ENCODE measurements at regions not wholly inside any gene's neighbourhood (a gene's known extent, or its start where the extent isn't known, plus 50 kb on each side); places are given as distances from the start of the nearest gene placed in this dataset.

GRCh38 chr2:88331239-88331638 lies 121.3 kb downstream of the FOXI3 start:
- no peak overlapping the region for H3K9ac ChIP-seq (ENCODE audit: low read length)
- H3K79me2 ChIP-seq (replicated peaks; ENCODE audit: insufficient read depth, low read length), result no peaks in the 10 kb centered on the region
- no peaks in the 10 kb centered on the region for H3K9me2 ChIP-seq (ENCODE audit: insufficient read depth, low read length)
- no peaks in the 10 kb centered on the region for H3K36me3 ChIP-seq (ENCODE audit: insufficient read depth, low read length)
- no peak overlapping the region for H2AFZ ChIP-seq (ENCODE audit: low read depth, low read length)
- no peaks in the 10 kb centered on the region for H4K20me1 ChIP-seq (ENCODE audit: insufficient read depth)
- no peak overlapping the region for H3K27ac ChIP-seq (ENCODE audit: low read length)
- no peaks in the 10 kb centered on the region for H3K27me3 ChIP-seq (ENCODE audit: insufficient read depth, low read depth, low read length)
- no peak for TF ChIP-seq MXI1 (conservative IDR thresholded peaks at IDR 0.05; ENCODE audit: poor library complexity, severe bottlenecking)
- TF ChIP-seq RAD21 (conservative IDR thresholded peaks at IDR 0.05), result no peak
- no peak for TF ChIP-seq SMC3 (conservative IDR thresholded peaks at IDR 0.05; ENCODE audit: poor library complexity)
- no peak for TF ChIP-seq EP300 (conservative IDR thresholded peaks at IDR 0.05; ENCODE audit: poor library complexity, severe bottlenecking)
- no peak for TF ChIP-seq EZH2 (IDR thresholded peaks at IDR 0.05; ENCODE audit: borderline replicate concordance, insufficient read depth, low read length, poor library complexity, severe bottlenecking)
- TF ChIP-seq POLR2AphosphoS5 (IDR thresholded peaks at IDR 0.05), result no peak
- TF ChIP-seq TAF1 (IDR thresholded peaks at IDR 0.05; ENCODE audit: low read depth), result no peak
- TF ChIP-seq CTCF (IDR thresholded peaks at IDR 0.05; ENCODE audit: poor library complexity, severe bottlenecking), result no peak
- no peak for TF ChIP-seq REST (IDR thresholded peaks at IDR 0.05; ENCODE audit: borderline replicate concordance)
- H3K9me3 ChIP-seq (ENCODE audit: low read length), result no peaks in the 10 kb centered on the region
- no peak overlapping the region for H3K4me3 ChIP-seq (ENCODE audit: low read length)
- no peak overlapping the region for H3K4me2 ChIP-seq (ENCODE audit: low read length)
- H3F3A ChIP-seq (ENCODE audit: insufficient read depth, low read length, poor library complexity, severe bottlenecking), result no peaks in the 10 kb centered on the region

GRCh38 chr2:88329815-88330603 lies 122.5 kb downstream of the FOXI3 start:
- Histone ChIP-seq H3F3A (ENCODE audit: insufficient read depth, low read length, poor library complexity, severe bottlenecking) (no peaks in the 10 kb centered on the region), H4K20me1 (ENCODE audit: insufficient read depth) (no peaks in the 10 kb centered on the region), H3K4me3 (ENCODE audit: low read length) (no peak overlapping the region), H3K36me3 (ENCODE audit: insufficient read depth, low read length) (no peaks in the 10 kb centered on the region), H3K27ac (ENCODE audit: low read length) (no peak overlapping the region), H3K9me2 (ENCODE audit: insufficient read depth, low read length) (no peaks in the 10 kb centered on the region), H3K79me2 (replicated peaks; ENCODE audit: insufficient read depth, low read length) (no peaks in the 10 kb centered on the region), H3K9ac (ENCODE audit: low read length) (no peak overlapping the region), H3K4me2 (ENCODE audit: low read length) (no peak overlapping the region), H2AFZ (ENCODE audit: low read depth, low read length) (no peak overlapping the region), H3K27me3 (ENCODE audit: insufficient read depth, low read depth, low read length) (no peaks in the 10 kb centered on the region), H3K9me3 (ENCODE audit: low read length) (no peaks in the 10 kb centered on the region)
- TF ChIP-seq EZH2 (IDR thresholded peaks at IDR 0.05; ENCODE audit: borderline replicate concordance, insufficient read depth, low read length, poor library complexity, severe bottlenecking) (no peak), REST (IDR thresholded peaks at IDR 0.05; ENCODE audit: borderline replicate concordance) (no peak), MXI1 (conservative IDR thresholded peaks at IDR 0.05; ENCODE audit: poor library complexity, severe bottlenecking) (no peak), POLR2AphosphoS5 (IDR thresholded peaks at IDR 0.05) (no peak), SMC3 (conservative IDR thresholded peaks at IDR 0.05; ENCODE audit: poor library complexity) (no peak), EP300 (conservative IDR thresholded peaks at IDR 0.05; ENCODE audit: poor library complexity, severe bottlenecking) (no peak), TAF1 (IDR thresholded peaks at IDR 0.05; ENCODE audit: low read depth) (no peak), RAD21 (conservative IDR thresholded peaks at IDR 0.05) (no peak), CTCF (IDR thresholded peaks at IDR 0.05; ENCODE audit: poor library complexity, severe bottlenecking) (no peak)
